ENCODE measurements at regions not wholly inside any gene's neighbourhood (a gene's known extent, or its start where the extent isn't known, plus 50 kb on each side); places are given as distances from the start of the nearest gene placed in this dataset.

- H2AFZ ChIP-seq (ENCODE audit: low read depth, low read length, severe bottlenecking): peak overlapping the region; percentile 60
- H3K9me2 ChIP-seq (replicated peaks; ENCODE audit: insufficient read depth, low read length): no peaks in the 10 kb centered on the region
- no peak overlapping the region for H3K9ac ChIP-seq (ENCODE audit: low read length)
- TF ChIP-seq EZH2phosphoT487 (conservative IDR thresholded peaks at IDR 0.05; ENCODE audit: low read length) (no peak), CTCF (IDR thresholded peaks at IDR 0.05; ENCODE audit: insufficient read depth, low read length, poor library complexity, severe bottlenecking) (no peak)
- H3F3A ChIP-seq (ENCODE audit: insufficient read depth): no peaks in the 10 kb centered on the region
- H3K4me3 ChIP-seq (ENCODE audit: insufficient read depth, low read length, poor library complexity, severe bottlenecking): no peak overlapping the region
- no peak overlapping the region for H3K27ac ChIP-seq (ENCODE audit: low read depth, low read length)
- H3K36me3 ChIP-seq (ENCODE audit: low read length): no peaks in the 10 kb centered on the region
- no peaks in the 10 kb centered on the region for H3K27me3 ChIP-seq (ENCODE audit: low read length)
- no peak overlapping the region for H3K4me2 ChIP-seq (ENCODE audit: low read depth, low read length, poor library complexity, severe bottlenecking)
- no peaks in the 10 kb centered on the region for H3K79me2 ChIP-seq (ENCODE audit: insufficient read depth, low read length)
- no peaks in the 10 kb centered on the region for H4K20me1 ChIP-seq (ENCODE audit: low read depth, low read length)
- H3K9me3 ChIP-seq (ENCODE audit: insufficient read depth, low read length): no peaks in the 10 kb centered on the region
Measured at GRCh38 chr21:21614966-21615365, 616.8 kb downstream of the NCAM2 start.

GRCh38 chr21:21622460-21623234 is 624.4 kb downstream of the NCAM2 start:
- no peak overlapping the region for H3K9ac ChIP-seq (ENCODE audit: low read length)
- no peak overlapping the region for H3K27ac ChIP-seq (ENCODE audit: low read depth, low read length)
- TF ChIP-seq CTCF (IDR thresholded peaks at IDR 0.05; ENCODE audit: insufficient read depth, low read length, poor library complexity, severe bottlenecking): no peak
- TF ChIP-seq EZH2phosphoT487 (conservative IDR thresholded peaks at IDR 0.05; ENCODE audit: low read length): no peak
- H3K27me3 ChIP-seq (ENCODE audit: low read length): no peaks in the 10 kb centered on the region
- no peaks in the 10 kb centered on the region for H3K9me3 ChIP-seq (ENCODE audit: insufficient read depth, low read length)
- H3K9me2 ChIP-seq (replicated peaks; ENCODE audit: insufficient read depth, low read length): no peaks in the 10 kb centered on the region
- H2AFZ ChIP-seq (ENCODE audit: low read depth, low read length, severe bottlenecking): peak overlapping the region; percentile 78
- no peaks in the 10 kb centered on the region for H3K79me2 ChIP-seq (ENCODE audit: insufficient read depth, low read length)
- no peaks in the 10 kb centered on the region for H3K36me3 ChIP-seq (ENCODE audit: low read length)
- no peak overlapping the region for H3K4me3 ChIP-seq (ENCODE audit: insufficient read depth, low read length, poor library complexity, severe bottlenecking)
- H3K4me2 ChIP-seq (ENCODE audit: low read depth, low read length, poor library complexity, severe bottlenecking): no peak overlapping the region
- H4K20me1 ChIP-seq (ENCODE audit: low read depth, low read length): no peaks in the 10 kb centered on the region
- no peaks in the 10 kb centered on the region for H3F3A ChIP-seq (ENCODE audit: insufficient read depth)

GRCh38 chr21:21624674-21625073 is 626.5 kb downstream of the NCAM2 start:
- H3K9me3 ChIP-seq (ENCODE audit: insufficient read depth, low read length): no peaks in the 10 kb centered on the region
- H3K27me3 ChIP-seq (ENCODE audit: low read length): no peaks in the 10 kb centered on the region
- TF ChIP-seq CTCF (IDR thresholded peaks at IDR 0.05; ENCODE audit: insufficient read depth, low read length, poor library complexity, severe bottlenecking): no peak
- no peak for TF ChIP-seq EZH2phosphoT487 (conservative IDR thresholded peaks at IDR 0.05; ENCODE audit: low read length)
- no peak overlapping the region for H2AFZ ChIP-seq (ENCODE audit: low read depth, low read length, severe bottlenecking)
- H3K4me3 ChIP-seq (ENCODE audit: insufficient read depth, low read length, poor library complexity, severe bottlenecking): no peak overlapping the region
- H3F3A ChIP-seq (ENCODE audit: insufficient read depth): no peaks in the 10 kb centered on the region
- H4K20me1 ChIP-seq (ENCODE audit: low read depth, low read length): no peaks in the 10 kb centered on the region
- H3K9me2 ChIP-seq (replicated peaks; ENCODE audit: insufficient read depth, low read length): no peaks in the 10 kb centered on the region
- no peak overlapping the region for H3K4me2 ChIP-seq (ENCODE audit: low read depth, low read length, poor library complexity, severe bottlenecking)
- no peak overlapping the region for H3K27ac ChIP-seq (ENCODE audit: low read depth, low read length)
- H3K79me2 ChIP-seq (ENCODE audit: insufficient read depth, low read length): no peaks in the 10 kb centered on the region
- no peaks in the 10 kb centered on the region for H3K36me3 ChIP-seq (ENCODE audit: low read length)
- no peak overlapping the region for H3K9ac ChIP-seq (ENCODE audit: low read length)
